ENCODE measurements at regions not wholly inside any gene's neighbourhood (a gene's known extent, or its start where the extent isn't known, plus 50 kb on each side); places are given as distances from the start of the nearest gene placed in this dataset.

DNA sequence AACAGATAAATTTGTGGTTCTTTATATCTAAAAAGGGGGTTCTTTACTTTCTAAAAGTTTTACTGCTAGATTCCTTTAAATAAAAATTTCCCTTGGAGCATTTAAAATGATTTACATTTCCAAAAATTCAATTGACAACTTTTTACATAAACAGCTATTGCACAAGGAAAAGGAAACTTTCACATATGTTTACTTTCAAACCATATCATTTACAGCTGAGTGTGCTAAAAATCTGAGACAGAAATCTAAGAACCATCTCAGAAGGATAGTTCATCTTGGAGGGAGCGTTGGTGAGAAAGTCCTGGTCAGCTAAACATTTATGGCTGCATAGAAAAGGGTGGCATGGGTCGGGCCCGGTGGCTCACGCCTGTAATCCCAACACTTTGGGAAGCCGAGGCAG lies 235.4 kb downstream of the DTWD2 start:
- peaks cover 9% of the 10 kb centered on the region for H3K9me3 Mint-ChIP-seq
- ChIA-PET CTCF (no interaction called here), POLR2A (no interaction called here)
- no peak for ATAC-seq
- H3K27me3 Mint-ChIP-seq (ENCODE audit: low read depth) = no peaks in the 10 kb centered on the region
- peaks cover 4% of the 10 kb centered on the region; the same call in 1 of the 2 replicates for H3K4me1 Mint-ChIP-seq
- no peaks in the 10 kb centered on the region for H3K36me3 Mint-ChIP-seq
- H3K4me3 Mint-ChIP-seq = no peak overlapping the region
- H3K27ac Mint-ChIP-seq = no peak overlapping the region
- no peak for DNase-seq (ENCODE audit: low spot score)
- TF ChIP-seq JUN (CRISPR knock-in tag; IDR thresholded peaks at IDR 0.05) = no peak
- TF ChIP-seq FOXK1 (CRISPR knock-in tag; IDR thresholded peaks at IDR 0.05) = no peak
- TF ChIP-seq, protein P1, sequence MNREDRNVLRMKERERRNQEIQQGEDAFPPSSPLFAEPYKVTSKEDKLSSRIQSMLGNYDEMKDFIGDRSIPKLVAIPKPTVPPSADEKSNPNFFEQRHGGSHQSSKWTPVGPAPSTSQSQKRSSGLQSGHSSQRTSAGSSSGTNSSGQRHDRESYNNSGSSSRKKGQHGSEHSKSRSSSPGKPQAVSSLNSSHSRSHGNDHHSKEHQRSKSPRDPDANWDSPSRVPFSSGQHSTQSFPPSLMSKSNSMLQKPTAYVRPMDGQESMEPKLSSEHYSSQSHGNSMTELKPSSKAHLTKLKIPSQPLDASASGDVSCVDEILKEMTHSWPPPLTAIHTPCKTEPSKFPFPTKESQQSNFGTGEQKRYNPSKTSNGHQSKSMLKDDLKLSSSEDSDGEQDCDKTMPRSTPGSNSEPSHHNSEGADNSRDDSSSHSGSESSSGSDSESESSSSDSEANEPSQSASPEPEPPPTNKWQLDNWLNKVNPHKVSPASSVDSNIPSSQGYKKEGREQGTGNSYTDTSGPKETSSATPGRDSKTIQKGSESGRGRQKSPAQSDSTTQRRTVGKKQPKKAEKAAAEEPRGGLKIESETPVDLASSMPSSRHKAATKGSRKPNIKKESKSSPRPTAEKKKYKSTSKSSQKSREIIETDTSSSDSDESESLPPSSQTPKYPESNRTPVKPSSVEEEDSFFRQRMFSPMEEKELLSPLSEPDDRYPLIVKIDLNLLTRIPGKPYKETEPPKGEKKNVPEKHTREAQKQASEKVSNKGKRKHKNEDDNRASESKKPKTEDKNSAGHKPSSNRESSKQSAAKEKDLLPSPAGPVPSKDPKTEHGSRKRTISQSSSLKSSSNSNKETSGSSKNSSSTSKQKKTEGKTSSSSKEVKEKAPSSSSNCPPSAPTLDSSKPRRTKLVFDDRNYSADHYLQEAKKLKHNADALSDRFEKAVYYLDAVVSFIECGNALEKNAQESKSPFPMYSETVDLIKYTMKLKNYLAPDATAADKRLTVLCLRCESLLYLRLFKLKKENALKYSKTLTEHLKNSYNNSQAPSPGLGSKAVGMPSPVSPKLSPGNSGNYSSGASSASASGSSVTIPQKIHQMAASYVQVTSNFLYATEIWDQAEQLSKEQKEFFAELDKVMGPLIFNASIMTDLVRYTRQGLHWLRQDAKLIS (CRISPR knock-in tag; IDR thresholded peaks at IDR 0.05; ENCODE audit: borderline replicate concordance) = no peak
- TF ChIP-seq TCF7 (CRISPR knock-in tag; IDR thresholded peaks at IDR 0.05; ENCODE audit: low read depth) = no peak
- TF ChIP-seq, protein P2, sequence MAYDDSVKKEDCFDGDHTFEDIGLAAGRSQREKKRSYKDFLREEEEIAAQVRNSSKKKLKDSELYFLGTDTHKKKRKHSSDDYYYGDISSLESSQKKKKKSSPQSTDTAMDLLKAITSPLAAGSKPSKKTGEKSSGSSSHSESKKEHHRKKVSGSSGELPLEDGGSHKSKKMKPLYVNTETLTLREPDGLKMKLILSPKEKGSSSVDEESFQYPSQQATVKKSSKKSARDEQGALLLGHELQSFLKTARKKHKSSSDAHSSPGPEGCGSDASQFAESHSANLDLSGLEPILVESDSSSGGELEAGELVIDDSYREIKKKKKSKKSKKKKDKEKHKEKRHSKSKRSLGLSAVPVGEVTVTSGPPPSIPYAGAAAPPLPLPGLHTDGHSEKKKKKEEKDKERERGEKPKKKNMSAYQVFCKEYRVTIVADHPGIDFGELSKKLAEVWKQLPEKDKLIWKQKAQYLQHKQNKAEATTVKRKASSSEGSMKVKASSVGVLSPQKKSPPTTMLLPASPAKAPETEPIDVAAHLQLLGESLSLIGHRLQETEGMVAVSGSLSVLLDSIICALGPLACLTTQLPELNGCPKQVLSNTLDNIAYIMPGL (CRISPR knock-in tag; IDR thresholded peaks at IDR 0.05) = no peak
- no peak for TF ChIP-seq KAT7 (CRISPR knock-in tag; IDR thresholded peaks at IDR 0.05; ENCODE audit: borderline replicate concordance)
- TF ChIP-seq ETV6 (CRISPR knock-in tag; IDR thresholded peaks at IDR 0.05) = no peak
- no peak for TF ChIP-seq CREM (CRISPR knock-in tag; IDR thresholded peaks at IDR 0.05)
- TF ChIP-seq, protein P3, sequence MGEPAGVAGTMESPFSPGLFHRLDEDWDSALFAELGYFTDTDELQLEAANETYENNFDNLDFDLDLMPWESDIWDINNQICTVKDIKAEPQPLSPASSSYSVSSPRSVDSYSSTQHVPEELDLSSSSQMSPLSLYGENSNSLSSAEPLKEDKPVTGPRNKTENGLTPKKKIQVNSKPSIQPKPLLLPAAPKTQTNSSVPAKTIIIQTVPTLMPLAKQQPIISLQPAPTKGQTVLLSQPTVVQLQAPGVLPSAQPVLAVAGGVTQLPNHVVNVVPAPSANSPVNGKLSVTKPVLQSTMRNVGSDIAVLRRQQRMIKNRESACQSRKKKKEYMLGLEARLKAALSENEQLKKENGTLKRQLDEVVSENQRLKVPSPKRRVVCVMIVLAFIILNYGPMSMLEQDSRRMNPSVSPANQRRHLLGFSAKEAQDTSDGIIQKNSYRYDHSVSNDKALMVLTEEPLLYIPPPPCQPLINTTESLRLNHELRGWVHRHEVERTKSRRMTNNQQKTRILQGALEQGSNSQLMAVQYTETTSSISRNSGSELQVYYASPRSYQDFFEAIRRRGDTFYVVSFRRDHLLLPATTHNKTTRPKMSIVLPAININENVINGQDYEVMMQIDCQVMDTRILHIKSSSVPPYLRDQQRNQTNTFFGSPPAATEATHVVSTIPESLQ (CRISPR knock-in tag; IDR thresholded peaks at IDR 0.05) = no peak
- TF ChIP-seq TEAD1 (CRISPR knock-in tag; IDR thresholded peaks at IDR 0.05) = no peak
- TF ChIP-seq RORB (CRISPR knock-in tag; IDR thresholded peaks at IDR 0.05) = no peak
- TF ChIP-seq, protein P4, sequence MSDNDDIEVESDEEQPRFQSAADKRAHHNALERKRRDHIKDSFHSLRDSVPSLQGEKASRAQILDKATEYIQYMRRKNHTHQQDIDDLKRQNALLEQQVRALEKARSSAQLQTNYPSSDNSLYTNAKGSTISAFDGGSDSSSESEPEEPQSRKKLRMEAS (CRISPR knock-in tag; IDR thresholded peaks at IDR 0.05) = no peak
- TF ChIP-seq, protein P5, sequence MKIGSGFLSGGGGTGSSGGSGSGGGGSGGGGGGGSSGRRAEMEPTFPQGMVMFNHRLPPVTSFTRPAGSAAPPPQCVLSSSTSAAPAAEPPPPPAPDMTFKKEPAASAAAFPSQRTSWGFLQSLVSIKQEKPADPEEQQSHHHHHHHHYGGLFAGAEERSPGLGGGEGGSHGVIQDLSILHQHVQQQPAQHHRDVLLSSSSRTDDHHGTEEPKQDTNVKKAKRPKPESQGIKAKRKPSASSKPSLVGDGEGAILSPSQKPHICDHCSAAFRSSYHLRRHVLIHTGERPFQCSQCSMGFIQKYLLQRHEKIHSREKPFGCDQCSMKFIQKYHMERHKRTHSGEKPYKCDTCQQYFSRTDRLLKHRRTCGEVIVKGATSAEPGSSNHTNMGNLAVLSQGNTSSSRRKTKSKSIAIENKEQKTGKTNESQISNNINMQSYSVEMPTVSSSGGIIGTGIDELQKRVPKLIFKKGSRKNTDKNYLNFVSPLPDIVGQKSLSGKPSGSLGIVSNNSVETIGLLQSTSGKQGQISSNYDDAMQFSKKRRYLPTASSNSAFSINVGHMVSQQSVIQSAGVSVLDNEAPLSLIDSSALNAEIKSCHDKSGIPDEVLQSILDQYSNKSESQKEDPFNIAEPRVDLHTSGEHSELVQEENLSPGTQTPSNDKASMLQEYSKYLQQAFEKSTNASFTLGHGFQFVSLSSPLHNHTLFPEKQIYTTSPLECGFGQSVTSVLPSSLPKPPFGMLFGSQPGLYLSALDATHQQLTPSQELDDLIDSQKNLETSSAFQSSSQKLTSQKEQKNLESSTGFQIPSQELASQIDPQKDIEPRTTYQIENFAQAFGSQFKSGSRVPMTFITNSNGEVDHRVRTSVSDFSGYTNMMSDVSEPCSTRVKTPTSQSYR (CRISPR knock-in tag; IDR thresholded peaks at IDR 0.05) = no peak
- TF ChIP-seq, protein P6, sequence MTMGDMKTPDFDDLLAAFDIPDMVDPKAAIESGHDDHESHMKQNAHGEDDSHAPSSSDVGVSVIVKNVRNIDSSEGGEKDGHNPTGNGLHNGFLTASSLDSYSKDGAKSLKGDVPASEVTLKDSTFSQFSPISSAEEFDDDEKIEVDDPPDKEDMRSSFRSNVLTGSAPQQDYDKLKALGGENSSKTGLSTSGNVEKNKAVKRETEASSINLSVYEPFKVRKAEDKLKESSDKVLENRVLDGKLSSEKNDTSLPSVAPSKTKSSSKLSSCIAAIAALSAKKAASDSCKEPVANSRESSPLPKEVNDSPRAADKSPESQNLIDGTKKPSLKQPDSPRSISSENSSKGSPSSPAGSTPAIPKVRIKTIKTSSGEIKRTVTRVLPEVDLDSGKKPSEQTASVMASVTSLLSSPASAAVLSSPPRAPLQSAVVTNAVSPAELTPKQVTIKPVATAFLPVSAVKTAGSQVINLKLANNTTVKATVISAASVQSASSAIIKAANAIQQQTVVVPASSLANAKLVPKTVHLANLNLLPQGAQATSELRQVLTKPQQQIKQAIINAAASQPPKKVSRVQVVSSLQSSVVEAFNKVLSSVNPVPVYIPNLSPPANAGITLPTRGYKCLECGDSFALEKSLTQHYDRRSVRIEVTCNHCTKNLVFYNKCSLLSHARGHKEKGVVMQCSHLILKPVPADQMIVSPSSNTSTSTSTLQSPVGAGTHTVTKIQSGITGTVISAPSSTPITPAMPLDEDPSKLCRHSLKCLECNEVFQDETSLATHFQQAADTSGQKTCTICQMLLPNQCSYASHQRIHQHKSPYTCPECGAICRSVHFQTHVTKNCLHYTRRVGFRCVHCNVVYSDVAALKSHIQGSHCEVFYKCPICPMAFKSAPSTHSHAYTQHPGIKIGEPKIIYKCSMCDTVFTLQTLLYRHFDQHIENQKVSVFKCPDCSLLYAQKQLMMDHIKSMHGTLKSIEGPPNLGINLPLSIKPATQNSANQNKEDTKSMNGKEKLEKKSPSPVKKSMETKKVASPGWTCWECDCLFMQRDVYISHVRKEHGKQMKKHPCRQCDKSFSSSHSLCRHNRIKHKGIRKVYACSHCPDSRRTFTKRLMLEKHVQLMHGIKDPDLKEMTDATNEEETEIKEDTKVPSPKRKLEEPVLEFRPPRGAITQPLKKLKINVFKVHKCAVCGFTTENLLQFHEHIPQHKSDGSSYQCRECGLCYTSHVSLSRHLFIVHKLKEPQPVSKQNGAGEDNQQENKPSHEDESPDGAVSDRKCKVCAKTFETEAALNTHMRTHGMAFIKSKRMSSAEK (CRISPR knock-in tag; IDR thresholded peaks at IDR 0.05; ENCODE audit: borderline replicate concordance) = no peak
- no peak for TF ChIP-seq ZBTB21 (CRISPR knock-in tag; IDR thresholded peaks at IDR 0.05; ENCODE audit: borderline replicate concordance)
- TF ChIP-seq, protein P7, sequence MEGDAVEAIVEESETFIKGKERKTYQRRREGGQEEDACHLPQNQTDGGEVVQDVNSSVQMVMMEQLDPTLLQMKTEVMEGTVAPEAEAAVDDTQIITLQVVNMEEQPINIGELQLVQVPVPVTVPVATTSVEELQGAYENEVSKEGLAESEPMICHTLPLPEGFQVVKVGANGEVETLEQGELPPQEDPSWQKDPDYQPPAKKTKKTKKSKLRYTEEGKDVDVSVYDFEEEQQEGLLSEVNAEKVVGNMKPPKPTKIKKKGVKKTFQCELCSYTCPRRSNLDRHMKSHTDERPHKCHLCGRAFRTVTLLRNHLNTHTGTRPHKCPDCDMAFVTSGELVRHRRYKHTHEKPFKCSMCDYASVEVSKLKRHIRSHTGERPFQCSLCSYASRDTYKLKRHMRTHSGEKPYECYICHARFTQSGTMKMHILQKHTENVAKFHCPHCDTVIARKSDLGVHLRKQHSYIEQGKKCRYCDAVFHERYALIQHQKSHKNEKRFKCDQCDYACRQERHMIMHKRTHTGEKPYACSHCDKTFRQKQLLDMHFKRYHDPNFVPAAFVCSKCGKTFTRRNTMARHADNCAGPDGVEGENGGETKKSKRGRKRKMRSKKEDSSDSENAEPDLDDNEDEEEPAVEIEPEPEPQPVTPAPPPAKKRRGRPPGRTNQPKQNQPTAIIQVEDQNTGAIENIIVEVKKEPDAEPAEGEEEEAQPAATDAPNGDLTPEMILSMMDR (IDR thresholded peaks at IDR 0.05) = no peak
- no peak for TF ChIP-seq TP53 (CRISPR knock-in tag; IDR thresholded peaks at IDR 0.05)
- TF ChIP-seq, protein P8, sequence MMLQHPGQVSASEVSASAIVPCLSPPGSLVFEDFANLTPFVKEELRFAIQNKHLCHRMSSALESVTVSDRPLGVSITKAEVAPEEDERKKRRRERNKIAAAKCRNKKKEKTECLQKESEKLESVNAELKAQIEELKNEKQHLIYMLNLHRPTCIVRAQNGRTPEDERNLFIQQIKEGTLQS (CRISPR knock-in tag; conservative IDR thresholded peaks at IDR 0.05) = no peak
- TF ChIP-seq SMAD4 (CRISPR knock-in tag; IDR thresholded peaks at IDR 0.05) = no peak
